H9 (cell line): ENCODE measurements at regions not wholly inside any gene's neighbourhood (a gene's known extent, or its start where the extent isn't known, plus 50 kb on each side); places are given as distances from the start of the nearest gene placed in this dataset.
"Not testable (repeated sequence)": the region's sequence is repeated elsewhere in the genome, so short reads cannot be mapped to it uniquely, and the experiment has no call there.

ENCODE experiments used
- DNase-seq: peaks from one replicate; pipeline ENCODE4 v3.0.0-alpha.2; 2017
- H2AFZ ChIP-seq: one replicate; pipeline ENCODE4 v1.6.1; 2013; ENCODE audit warnings: mild to moderate bottlenecking, low read length, control low read depth, moderate library complexity
- H2AK5ac ChIP-seq: 2 replicates; pipeline ENCODE4 v1.6.1; 2013; ENCODE audit warnings: low read length, control low read depth, mixed read lengths; ENCODE audit not compliant: insufficient read length
- H2BK120ac ChIP-seq: one replicate; pipeline ENCODE4 v1.6.1; 2013; ENCODE audit warnings: low read depth, mild to moderate bottlenecking, low read length, control low read depth, inconsistent platforms; ENCODE audit not compliant: poor library complexity, severe bottlenecking
- H2BK12ac ChIP-seq: 2 replicates; pipeline ENCODE4 v1.6.1; 2013; ENCODE audit warnings: low read length, control low read depth, mixed read lengths, low read depth; ENCODE audit not compliant: insufficient read length
- H2BK15ac ChIP-seq: 2 replicates; pipeline ENCODE4 v1.6.1; 2013; ENCODE audit warnings: low read depth, low read length, control low read depth
- H2BK20ac ChIP-seq: one replicate; pipeline ENCODE4 v1.6.1; 2013; ENCODE audit warnings: low read depth, mild to moderate bottlenecking, low read length, control low read depth, inconsistent platforms; ENCODE audit not compliant: poor library complexity, severe bottlenecking
- H2BK5ac ChIP-seq: 2 replicates; pipeline ENCODE4 v1.6.1; 2013; ENCODE audit warnings: low read length, control low read depth, mixed read lengths; ENCODE audit not compliant: insufficient read length
- H3K14ac ChIP-seq: 2 replicates; pipeline ENCODE4 v1.6.1; 2013; ENCODE audit warnings: low read length, control low read depth; ENCODE audit not compliant: insufficient read depth
- H3K18ac ChIP-seq: 2 replicates; pipeline ENCODE4 v1.6.1; 2013; ENCODE audit warnings: low read depth, mild to moderate bottlenecking, mixed read lengths, low read length, control low read depth; ENCODE audit not compliant: insufficient read length
- H3K23ac ChIP-seq: 2 replicates; pipeline ENCODE4 v1.6.1; 2013; ENCODE audit warnings: low read length, control low read depth, mixed read lengths, low read depth; ENCODE audit not compliant: insufficient read length
- H3K23me2 ChIP-seq: 2 replicates; pipeline ENCODE4 v1.6.1; 2013; ENCODE audit warnings: low read depth, mild to moderate bottlenecking, mixed read lengths, low read length, control low read depth; ENCODE audit not compliant: insufficient read length, poor library complexity, severe bottlenecking
- H3K27ac ChIP-seq: 2 replicates; pipeline ENCODE4 v1.5.1; 2013; ENCODE audit warnings: low read length, control low read depth, mixed read lengths, low read depth; ENCODE audit not compliant: insufficient read length
- H3K27me3 ChIP-seq: 2 replicates; pipeline ENCODE4 v1.6.1; 2013; ENCODE audit warnings: low read length, control low read depth, inconsistent platforms; ENCODE audit not compliant: insufficient read depth
- H3K4ac ChIP-seq: 2 replicates; pipeline ENCODE4 v1.6.1; 2013; ENCODE audit warnings: low read depth, mild to moderate bottlenecking, control low read depth, inconsistent platforms, low read length, moderate library complexity
- H3K4me1 ChIP-seq: 2 replicates; pipeline ENCODE4 v1.6.1; 2013; ENCODE audit warnings: low read length, control low read depth, inconsistent platforms; ENCODE audit not compliant: insufficient read depth
- H3K4me2 ChIP-seq: 2 replicates; pipeline ENCODE4 v1.6.1; 2013; ENCODE audit warnings: low read length, control low read depth, mixed read lengths; ENCODE audit not compliant: insufficient read length, insufficient read depth
- H3K56ac ChIP-seq: 2 replicates; pipeline ENCODE4 v1.6.1; 2013; ENCODE audit warnings: low read depth, mild to moderate bottlenecking, mixed read lengths, low read length, control low read depth; ENCODE audit not compliant: insufficient read length
- H3K79me1 ChIP-seq: 2 replicates; pipeline ENCODE4 v1.6.1; 2013; ENCODE audit warnings: low read depth, mild to moderate bottlenecking, moderate library complexity, low read length, control low read depth, inconsistent platforms; ENCODE audit not compliant: insufficient read depth, poor library complexity, severe bottlenecking
- H3K79me2 ChIP-seq: 2 replicates; pipeline ENCODE4 v1.6.1; 2013; ENCODE audit warnings: low read length, control low read depth, inconsistent platforms; ENCODE audit not compliant: insufficient read depth
- H3K9ac ChIP-seq: 2 replicates; pipeline ENCODE4 v1.6.1; 2013; ENCODE audit warnings: low read length, control low read depth, mixed read lengths; ENCODE audit not compliant: insufficient read length; ENCODE audit errors: extremely low read depth
- H3K9me3 ChIP-seq: one replicate; pipeline ENCODE4 v1.6.1; 2013; ENCODE audit warnings: low read depth, low read length, inconsistent platforms; ENCODE audit not compliant: control insufficient read depth
- H3T11ph ChIP-seq: one replicate; pipeline ENCODE4 v1.6.1; 2013; ENCODE audit warnings: mild to moderate bottlenecking, low read length, control low read depth, inconsistent platforms
- H4K20me1 ChIP-seq: one replicate; pipeline ENCODE4 v1.6.1; 2013; ENCODE audit not compliant: control insufficient read depth, insufficient read length, insufficient read depth
- H4K5ac ChIP-seq: 2 replicates; pipeline ENCODE4 v1.6.1; 2013; ENCODE audit warnings: low read depth, mild to moderate bottlenecking, mixed read lengths, low read length, control low read depth; ENCODE audit not compliant: insufficient read length
- H4K8ac ChIP-seq: replicated peaks from 2 replicates; pipeline ENCODE4 v1.6.1; 2013; ENCODE audit warnings: low read length, control low read depth, mixed read lengths, low read depth; ENCODE audit not compliant: insufficient read length
- H4K91ac ChIP-seq: 2 replicates; pipeline ENCODE4 v1.6.1; 2013; ENCODE audit warnings: low read depth, mild to moderate bottlenecking, moderate library complexity, mixed read lengths, low read length, control low read depth; ENCODE audit not compliant: insufficient read length
- H3K27ac Mint-ChIP-seq, 3 experiments: 2 replicates in 2 of 3; 3 replicates in 1 of 3; pipeline ENCODE4 v1.8.0; 2020 to 2021; ENCODE audit warnings: mixed read lengths in 3 of 3, mild to moderate bottlenecking in 1 of 3, moderate library complexity in 1 of 3
- H3K27me3 Mint-ChIP-seq: 2 replicates; pipeline ENCODE4 v1.8.0; 2021; ENCODE audit warnings: low read depth, mild to moderate bottlenecking, moderate library complexity, mixed read lengths
- H3K36me3 Mint-ChIP-seq, 3 experiments: 2 replicates in 2 of 3; 3 replicates in 1 of 3; pipeline ENCODE4 v1.8.0; 2020 to 2021; ENCODE audit warnings: low read depth in 3 of 3, mixed read lengths in 3 of 3; ENCODE audit not compliant: insufficient read depth in 1 of 3
- H3K4me1 Mint-ChIP-seq, 2 experiments: 2 replicates each; pipeline ENCODE4 v1.8.0; 2020; ENCODE audit warnings: mixed read lengths in 2 of 2
- H3K4me3 Mint-ChIP-seq, 2 experiments: 2 replicates in 1 of 2; 3 replicates in 1 of 2; pipeline ENCODE4 v1.8.0; 2020 to 2021; ENCODE audit warnings: mild to moderate bottlenecking in 2 of 2, mixed read lengths in 2 of 2, moderate library complexity in 1 of 2
- H3K9me3 Mint-ChIP-seq, 2 experiments: 2 replicates in 1 of 2; 3 replicates in 1 of 2; pipeline ENCODE4 v1.8.0; 2020; ENCODE audit warnings: mild to moderate bottlenecking in 2 of 2, mixed read lengths in 2 of 2, moderate library complexity in 1 of 2
- CTCF ChIP-seq: fragments of 200-600 bp; sonication (generic); conservative IDR thresholded peaks from 3 replicates; pipeline ENCODE4 v1.8.0; 2021; ENCODE audit warnings: antibody characterized with exemption, mild to moderate bottlenecking
- WGBS: extraction: QIAGEN DNeasy Blood & Tissue Kit; methylation state at CpG from one replicate; pipeline ENCODE4 v1.1.7; 2013; ENCODE audit warnings: missing lambda C conversion rate, low lambda C conversion rate, mixed read lengths; ENCODE audit not compliant: insufficient read length; ENCODE audit errors: extremely low coverage; 5-methylcytosine and 5-hydroxymethylcytosine counted together

- WGBS = no CpG with 5 or more reads among the region's 3 CpGs
- Histone ChIP-seq H2AFZ (no peak overlapping the region), H2BK5ac (no peak overlapping the region), H3K27me3 (no peaks in the 10 kb centered on the region), H3K9ac (no peak overlapping the region), H2BK120ac (no peak overlapping the region), H3K79me2 (no peaks in the 10 kb centered on the region), H3K9me3 (no peaks in the 10 kb centered on the region), H3K14ac (no peak overlapping the region), H2BK12ac (no peak overlapping the region), H3K23ac (no peak overlapping the region), H3K56ac (no peak overlapping the region), H2BK15ac (no peak overlapping the region), H3K27ac (no peak overlapping the region), H3K23me2 (no peaks in the 10 kb centered on the region), H3T11ph (no peak overlapping the region), H4K91ac (no peak overlapping the region), H3K4me2 (no peak overlapping the region), H3K4ac (no peak overlapping the region), H4K20me1 (no peaks in the 10 kb centered on the region), H3K79me1 (no peaks in the 10 kb centered on the region), H3K18ac (no peak overlapping the region), H2AK5ac (no peak overlapping the region), H2BK20ac (no peak overlapping the region), H3K4me1 (no peaks in the 10 kb centered on the region), H4K8ac (no peak overlapping the region), H4K5ac (no peak overlapping the region)
- H3K36me3 Mint-ChIP-seq = peaks cover 0 to 7% (median 5%) of the 10 kb centered on the region in 3 experiments; a peak in 3 of 7 replicates
- no peak overlapping the region for H3K4me3 Mint-ChIP-seq
- no peak overlapping the region for H3K27ac Mint-ChIP-seq
- H3K27me3 Mint-ChIP-seq = no peaks in the 10 kb centered on the region; the same call in 1 of the 2 replicates
- TF ChIP-seq CTCF = no peak
- DNase-seq = no peak
- no peaks in the 10 kb centered on the region for H3K4me1 Mint-ChIP-seq
- peaks cover 13 to 15% of the 10 kb centered on the region in 2 experiments for H3K9me3 Mint-ChIP-seq
Measured at GRCh38 chr1:90862782-90863181, 145.7 kb upstream of the BARHL2 start.

- H3K9me3 Mint-ChIP-seq = peaks cover 13 to 15% of the 10 kb centered on the region in 2 experiments
- not testable (repeated sequence) for H2BK15ac ChIP-seq, H4K91ac ChIP-seq, H3K4me1 ChIP-seq, H3K23ac ChIP-seq, H3T11ph ChIP-seq, H3K9ac ChIP-seq, H2BK12ac ChIP-seq, H3K23me2 ChIP-seq, H4K8ac ChIP-seq, H2AFZ ChIP-seq, H3K56ac ChIP-seq, H3K9me3 ChIP-seq, H3K4me2 ChIP-seq, H3K14ac ChIP-seq, H3K36me3 Mint-ChIP-seq, H2BK120ac ChIP-seq, H3K4ac ChIP-seq, H2AK5ac ChIP-seq, H3K27me3 Mint-ChIP-seq, H3K27ac ChIP-seq, H2BK5ac ChIP-seq, H2BK20ac ChIP-seq, H3K79me2 ChIP-seq, DNase-seq, H3K27ac Mint-ChIP-seq, H3K18ac ChIP-seq, H4K20me1 ChIP-seq, H3K79me1 ChIP-seq, H3K27me3 ChIP-seq, H3K4me3 Mint-ChIP-seq, H3K4me1 Mint-ChIP-seq, H4K5ac ChIP-seq
- WGBS = no CpG with 5 or more reads among the region's 3 CpGs
Measured at GRCh38 chr1:90861421-90861820, 144.3 kb upstream of the BARHL2 start.
